GM23248 (cell line): ENCODE measurements at regions not wholly inside any gene's neighbourhood (a gene's known extent, or its start where the extent isn't known, plus 50 kb on each side); places are given as distances from the start of the nearest gene placed in this dataset.

Experiments used
- DNase-seq: peaks from one replicate; pipeline ENCODE4 v3.0.0-alpha.2; 2015
- H2AFZ ChIP-seq: fragments of 200-600 bp; sonication (generic); 2 replicates; pipeline ENCODE4 v1.6.1; 2016; ENCODE audit warnings: antibody characterized with exemption
- H3F3A ChIP-seq: fragments of 200-600 bp; sonication (generic); 2 replicates; pipeline ENCODE4 v1.6.1; 2016; ENCODE audit warnings: mild to moderate bottlenecking, antibody characterized with exemption, mixed run types; ENCODE audit not compliant: insufficient read depth
- H3K27ac ChIP-seq: fragments of 200-600 bp; sonication (generic); 2 replicates; pipeline ENCODE4 v1.5.1; 2016; ENCODE audit warnings: mild to moderate bottlenecking
- H3K27me3 ChIP-seq: fragments of 200-600 bp; sonication (generic); replicated peaks from 2 replicates; pipeline ENCODE4 v1.6.1; 2016; ENCODE audit warnings: mild to moderate bottlenecking; ENCODE audit not compliant: insufficient read depth
- H3K36me3 ChIP-seq: fragments of 200-600 bp; sonication (generic); 2 replicates; pipeline ENCODE4 v1.6.1; 2016; ENCODE audit warnings: low read depth, mild to moderate bottlenecking
- H3K4me1 ChIP-seq: fragments of 200-600 bp; sonication (generic); 2 replicates; pipeline ENCODE4 v1.6.1; 2016; ENCODE audit warnings: mild to moderate bottlenecking; ENCODE audit not compliant: insufficient read depth
- H3K4me2 ChIP-seq: fragments of 200-600 bp; sonication (generic); one replicate; pipeline ENCODE4 v1.6.1; 2016; ENCODE audit warnings: mild to moderate bottlenecking; ENCODE audit not compliant: unreplicated experiment
- H3K4me3 ChIP-seq: fragments of 200-600 bp; sonication (generic); 2 replicates; pipeline ENCODE4 v1.5.1; 2016; ENCODE audit warnings: mild to moderate bottlenecking
- H3K79me2 ChIP-seq: fragments of 200-600 bp; sonication (generic); 2 replicates; pipeline ENCODE4 v1.6.1; 2016; ENCODE audit warnings: mild to moderate bottlenecking; ENCODE audit not compliant: insufficient read depth
- H3K9ac ChIP-seq: fragments of 200-600 bp; sonication (generic); 2 replicates; pipeline ENCODE4 v1.6.1; 2016; ENCODE audit warnings: mild to moderate bottlenecking
- H3K9me2 ChIP-seq: fragments of 200-600 bp; sonication (generic); 2 replicates; pipeline ENCODE4 v1.6.1; 2016; ENCODE audit warnings: mixed run types, mild to moderate bottlenecking, moderate library complexity; ENCODE audit not compliant: insufficient read depth
- H3K9me3 ChIP-seq: fragments of 200-600 bp; sonication (generic); one replicate; pipeline ENCODE4 v1.6.1; 2017; ENCODE audit warnings: low read depth
- H4K20me1 ChIP-seq: fragments of 200-600 bp; sonication (generic); 2 replicates; pipeline ENCODE4 v1.6.0; 2016; ENCODE audit not compliant: insufficient read depth
- EZH2 ChIP-seq: fragments of 200-600 bp; sonication (generic); IDR thresholded peaks from 2 replicates; pipeline ENCODE4 v1.6.1; 2018; ENCODE audit warnings: antibody characterized with exemption, mild to moderate bottlenecking; ENCODE audit not compliant: insufficient read depth, poor library complexity, severe bottlenecking
- EZH2phosphoT487 ChIP-seq: fragments of 200-600 bp; sonication (generic); IDR thresholded peaks from 2 replicates; pipeline ENCODE4 v1.6.1; 2018; ENCODE audit warnings: antibody characterized with exemption, moderate library complexity, mild to moderate bottlenecking, low read depth; ENCODE audit not compliant: insufficient read depth
- WGBS, 2 experiments: methylation state at CpG; one replicate each; pipeline ENCODE4 v1.1.6; 2015 to 2017; ENCODE audit warnings: low lambda C conversion rate in 2 of 2, low coverage in 1 of 2; ENCODE audit errors: missing lambda C conversion rate in 2 of 2; 5-methylcytosine and 5-hydroxymethylcytosine counted together
- in situ Hi-C: fragments of 300-500 bp; cut with MboI; formaldehyde crosslinking; loops from 2 replicates; pipeline ENCODE4 v1.15.0; 2020

- Histone ChIP-seq H3K79me2 (no peaks in the 10 kb centered on the region), H3K4me1 (no peaks in the 10 kb centered on the region), H3K9me3 (no peaks in the 10 kb centered on the region), H3K27me3 (no peaks in the 10 kb centered on the region), H3K4me2 (no peak overlapping the region), H3K9me2 (no peaks in the 10 kb centered on the region), H4K20me1 (no peaks in the 10 kb centered on the region), H2AFZ (no peak overlapping the region), H3K27ac (no peak overlapping the region), H3F3A (no peaks in the 10 kb centered on the region), H3K36me3 (no peaks in the 10 kb centered on the region), H3K4me3 (no peak overlapping the region), H3K9ac (no peak overlapping the region)
- no peak for DNase-seq
- 10 to 24% methylated on average over 1 of the region's 1 CpG for WGBS, 2 experiments
- TF ChIP-seq EZH2phosphoT487 (no peak), EZH2 (no peak)
- in situ Hi-C loops, result no loop called here
Observed at GRCh38 chr13:73603646-73604045, 530.6 kb downstream of the KLF12 start.

DNA sequence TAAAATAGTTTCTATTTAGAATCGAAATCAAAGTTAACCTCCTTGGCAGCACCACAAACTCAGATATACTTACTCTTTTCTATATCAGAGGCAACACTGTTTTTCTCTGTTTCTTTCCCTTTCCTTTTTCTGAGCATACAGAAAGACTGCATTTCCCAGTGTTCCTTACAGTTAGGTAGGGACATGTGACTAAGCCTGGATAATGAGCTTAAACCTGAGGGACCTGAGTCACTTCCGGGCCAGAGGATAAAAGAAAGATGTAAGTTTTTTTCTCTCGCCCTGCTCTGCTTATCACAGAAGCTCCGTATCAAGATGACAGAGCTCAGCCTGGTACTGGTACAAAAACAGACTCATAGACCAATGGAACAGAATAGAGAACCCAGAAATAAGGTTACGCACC lies 531.9 kb downstream of the KLF12 start:
- 47 to 54% methylated on average over 5 of the region's 5 CpGs for WGBS, 2 experiments
- Histone ChIP-seq H3K79me2 (no peaks in the 10 kb centered on the region), H3K27ac (no peak overlapping the region), H3F3A (no peaks in the 10 kb centered on the region), H3K36me3 (no peaks in the 10 kb centered on the region), H2AFZ (no peak overlapping the region), H3K4me1 (no peaks in the 10 kb centered on the region), H3K9me3 (no peaks in the 10 kb centered on the region), H3K27me3 (no peaks in the 10 kb centered on the region), H3K4me3 (no peak overlapping the region), H4K20me1 (no peaks in the 10 kb centered on the region), H3K9ac (no peak overlapping the region), H3K4me2 (no peak overlapping the region), H3K9me2 (no peaks in the 10 kb centered on the region; the same call in 1 of the 2 replicates)
- no peak for TF ChIP-seq EZH2
- TF ChIP-seq EZH2phosphoT487, result no peak
- peak; percentile 2 for DNase-seq
- in situ Hi-C loops, result no loop called here

DNA sequence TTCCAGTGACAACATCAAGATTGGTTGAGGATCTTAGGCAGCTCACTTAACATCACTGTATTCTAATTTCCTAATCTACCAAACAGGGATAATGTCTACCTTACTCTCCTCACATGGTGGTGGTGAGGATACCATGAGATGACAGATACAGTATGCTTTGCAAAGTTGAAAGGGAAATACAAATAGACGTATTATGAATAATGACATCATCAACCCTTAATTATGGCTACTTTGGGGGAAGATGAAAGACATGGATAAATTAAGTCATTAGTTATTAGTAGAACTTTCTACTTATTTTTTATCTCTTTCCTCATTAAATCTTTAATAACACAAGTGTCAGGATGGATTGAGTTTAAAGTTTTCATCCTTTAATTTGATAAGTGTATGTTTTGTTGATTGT lies 532.5 kb downstream of the KLF12 start:
- Histone ChIP-seq H3K9me3 (no peaks in the 10 kb centered on the region), H3K9me2 (no peaks in the 10 kb centered on the region; the same call in 1 of the 2 replicates), H3F3A (no peaks in the 10 kb centered on the region), H3K4me3 (no peak overlapping the region), H3K4me2 (no peak overlapping the region), H3K27me3 (no peaks in the 10 kb centered on the region), H4K20me1 (no peaks in the 10 kb centered on the region), H3K27ac (no peak overlapping the region), H2AFZ (no peak overlapping the region), H3K79me2 (no peaks in the 10 kb centered on the region), H3K9ac (no peak overlapping the region), H3K4me1 (no peaks in the 10 kb centered on the region), H3K36me3 (no peaks in the 10 kb centered on the region)
- DNase-seq, result no peak
- WGBS, 2 experiments, result 45 to 54% methylated on average over 1 of the region's 1 CpG
- TF ChIP-seq EZH2phosphoT487, result no peak
- in situ Hi-C loops, result no loop called here

DNA sequence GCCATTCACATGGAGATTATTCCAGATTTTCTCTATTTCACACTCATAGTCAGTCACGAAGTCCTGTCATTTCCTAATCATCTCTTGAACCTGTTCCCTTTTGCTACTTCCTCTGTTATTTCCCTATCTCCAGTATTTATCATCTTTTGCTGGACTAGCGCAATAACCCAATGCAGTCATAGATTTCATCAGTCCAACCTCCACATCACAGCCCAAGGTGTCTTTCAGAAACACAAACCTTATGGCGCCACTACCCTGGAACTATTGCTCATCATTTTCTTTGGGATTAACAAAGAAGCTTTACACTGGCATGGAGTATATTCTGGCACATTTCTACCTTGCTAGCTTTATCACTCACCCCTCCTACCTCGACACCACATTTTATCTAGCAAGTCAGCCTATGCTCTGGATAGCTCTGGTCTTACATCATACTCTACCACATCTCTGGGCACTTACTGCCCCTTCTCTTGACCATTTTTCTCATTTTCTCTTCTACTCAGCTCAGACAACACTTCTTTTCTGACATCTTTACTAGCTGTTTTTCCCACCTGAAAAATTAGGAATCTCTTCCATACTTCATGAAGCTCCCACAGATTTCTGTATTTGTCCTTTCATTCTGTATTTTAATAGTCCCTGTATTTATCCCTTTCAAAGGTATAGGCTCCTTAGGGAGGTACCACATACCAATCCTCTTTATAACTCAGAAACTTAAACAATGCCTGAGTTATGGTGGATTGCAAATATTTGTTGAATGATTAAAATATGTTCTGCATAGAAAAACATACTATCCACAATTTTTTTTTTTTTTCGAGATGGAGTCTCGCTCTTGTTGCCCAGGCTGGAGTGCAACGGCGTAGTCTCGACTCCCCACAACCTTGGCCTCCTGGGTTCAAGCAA lies 534.7 kb downstream of the KLF12 start:
- Histone ChIP-seq H2AFZ (no peak overlapping the region), H3K9me2 (no peaks in the 10 kb centered on the region; the same call in 1 of the 2 replicates), H3K36me3 (no peaks in the 10 kb centered on the region), H3K4me1 (no peaks in the 10 kb centered on the region), H3K27ac (no peak overlapping the region), H3K27me3 (no peaks in the 10 kb centered on the region), H3K79me2 (no peaks in the 10 kb centered on the region), H3K9ac (no peak overlapping the region), H3K4me3 (no peak overlapping the region), H3F3A (no peaks in the 10 kb centered on the region), H4K20me1 (no peaks in the 10 kb centered on the region), H3K9me3 (no peaks in the 10 kb centered on the region), H3K4me2 (no peak overlapping the region)
- TF ChIP-seq EZH2, result no peak
- no peak for TF ChIP-seq EZH2phosphoT487
- 51 to 66% methylated on average over 9 of the region's 9 CpGs for WGBS, 2 experiments
- DNase-seq, result no peak
- in situ Hi-C loops, result no loop called here
